ENCODE measurements at regions not wholly inside any gene's neighbourhood (a gene's known extent, or its start where the extent isn't known, plus 50 kb on each side); places are given as distances from the start of the nearest gene placed in this dataset.

DNA sequence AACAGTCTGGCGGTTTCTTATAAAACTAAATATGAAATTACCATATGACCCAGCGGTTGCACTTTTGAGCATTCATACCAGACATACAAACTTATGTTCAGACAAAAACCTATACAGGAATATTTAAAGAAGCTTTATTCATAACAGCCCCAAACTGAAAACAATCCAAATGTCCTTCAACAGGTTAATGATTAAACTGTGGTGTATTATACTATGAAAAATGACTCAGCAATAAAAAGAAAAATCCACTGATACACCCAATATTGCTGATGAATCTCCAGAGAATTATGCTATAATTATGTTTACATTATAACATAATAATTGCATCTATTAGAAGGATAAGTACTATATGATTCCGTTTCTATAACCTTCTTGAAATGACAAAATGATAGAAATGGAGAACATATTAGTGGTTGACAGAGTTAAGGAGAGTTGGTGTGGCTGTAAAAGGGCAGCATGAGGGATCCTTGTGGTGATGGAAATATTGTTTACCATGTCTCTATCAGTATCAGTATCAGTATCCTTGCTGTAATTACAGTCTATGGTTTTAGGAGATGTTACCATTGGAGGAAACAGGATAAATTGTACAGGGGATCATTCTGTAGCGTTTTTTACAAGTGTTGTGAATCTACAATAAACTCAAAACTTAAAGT is 127.1 kb downstream of the DSC3 start:
- Histone ChIP-seq H3K9ac (ENCODE audit: extremely low read depth, insufficient read length, low read length) (no peak overlapping the region), H3K14ac (ENCODE audit: insufficient read depth, low read length) (no peak overlapping the region), H4K5ac (ENCODE audit: insufficient read length, low read depth, low read length) (no peak overlapping the region), H2BK20ac (ENCODE audit: low read depth, low read length, poor library complexity, severe bottlenecking) (no peak overlapping the region), H3K4me1 (ENCODE audit: insufficient read depth, low read length) (no peaks in the 10 kb centered on the region), H3K18ac (ENCODE audit: insufficient read length, low read depth, low read length) (no peak overlapping the region), H2BK5ac (ENCODE audit: insufficient read length, low read length) (no peak overlapping the region), H3K79me2 (ENCODE audit: insufficient read depth, low read length) (no peaks in the 10 kb centered on the region), H2AK5ac (ENCODE audit: insufficient read length, low read length) (no peak overlapping the region), H3K23ac (ENCODE audit: insufficient read length, low read depth, low read length) (no peak overlapping the region), H3K56ac (ENCODE audit: insufficient read length, low read depth, low read length) (no peak overlapping the region), H4K8ac (replicated peaks; ENCODE audit: insufficient read length, low read depth, low read length) (no peak overlapping the region), H3K4me2 (ENCODE audit: insufficient read depth, insufficient read length, low read length) (no peak overlapping the region), H3K9me3 (ENCODE audit: control insufficient read depth, low read depth, low read length) (no peaks in the 10 kb centered on the region), H3K79me1 (ENCODE audit: insufficient read depth, low read depth, low read length, poor library complexity, severe bottlenecking) (no peaks in the 10 kb centered on the region), H3K4ac (ENCODE audit: low read depth, low read length) (no peak overlapping the region), H2AFZ (ENCODE audit: low read length) (no peak overlapping the region), H4K91ac (ENCODE audit: insufficient read length, low read depth, low read length) (no peak overlapping the region), H2BK15ac (ENCODE audit: low read depth, low read length) (no peak overlapping the region), H3K27me3 (ENCODE audit: insufficient read depth, low read length) (no peaks in the 10 kb centered on the region), H2BK120ac (ENCODE audit: low read depth, low read length, poor library complexity, severe bottlenecking) (no peak overlapping the region), H4K20me1 (ENCODE audit: control insufficient read depth, insufficient read depth, insufficient read length) (no peaks in the 10 kb centered on the region), H3T11ph (ENCODE audit: low read length) (no peak overlapping the region), H3K27ac (ENCODE audit: insufficient read length, low read depth, low read length) (no peak overlapping the region), H3K23me2 (ENCODE audit: insufficient read length, low read depth, low read length, poor library complexity, severe bottlenecking) (no peaks in the 10 kb centered on the region), H2BK12ac (ENCODE audit: insufficient read length, low read depth, low read length) (no peak overlapping the region)
- Mint-ChIP-seq H3K27ac (no peak overlapping the region), H3K9me3 (no peaks in the 10 kb centered on the region), H3K36me3 (ENCODE audit: insufficient read depth in 1 of 3, low read depth in 3 of 3) (no peaks in the 10 kb centered on the region), H3K27me3 (ENCODE audit: low read depth) (no peaks in the 10 kb centered on the region), H3K4me3 (no peak overlapping the region), H3K4me1 (no peaks in the 10 kb centered on the region)
- TF ChIP-seq, protein P1, sequence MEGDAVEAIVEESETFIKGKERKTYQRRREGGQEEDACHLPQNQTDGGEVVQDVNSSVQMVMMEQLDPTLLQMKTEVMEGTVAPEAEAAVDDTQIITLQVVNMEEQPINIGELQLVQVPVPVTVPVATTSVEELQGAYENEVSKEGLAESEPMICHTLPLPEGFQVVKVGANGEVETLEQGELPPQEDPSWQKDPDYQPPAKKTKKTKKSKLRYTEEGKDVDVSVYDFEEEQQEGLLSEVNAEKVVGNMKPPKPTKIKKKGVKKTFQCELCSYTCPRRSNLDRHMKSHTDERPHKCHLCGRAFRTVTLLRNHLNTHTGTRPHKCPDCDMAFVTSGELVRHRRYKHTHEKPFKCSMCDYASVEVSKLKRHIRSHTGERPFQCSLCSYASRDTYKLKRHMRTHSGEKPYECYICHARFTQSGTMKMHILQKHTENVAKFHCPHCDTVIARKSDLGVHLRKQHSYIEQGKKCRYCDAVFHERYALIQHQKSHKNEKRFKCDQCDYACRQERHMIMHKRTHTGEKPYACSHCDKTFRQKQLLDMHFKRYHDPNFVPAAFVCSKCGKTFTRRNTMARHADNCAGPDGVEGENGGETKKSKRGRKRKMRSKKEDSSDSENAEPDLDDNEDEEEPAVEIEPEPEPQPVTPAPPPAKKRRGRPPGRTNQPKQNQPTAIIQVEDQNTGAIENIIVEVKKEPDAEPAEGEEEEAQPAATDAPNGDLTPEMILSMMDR (conservative IDR thresholded peaks at IDR 0.05), result no peak
- whole genome bisulfite sequencing (ENCODE audit: extremely low coverage, insufficient read length, low lambda C conversion rate), result no CpG with 5 or more reads among the region's 4 CpGs
- no peak for DNase-seq
